ENCODE measurements at regions not wholly inside any gene's neighbourhood (a gene's known extent, or its start where the extent isn't known, plus 50 kb on each side); places are given as distances from the start of the nearest gene placed in this dataset.

DNA sequence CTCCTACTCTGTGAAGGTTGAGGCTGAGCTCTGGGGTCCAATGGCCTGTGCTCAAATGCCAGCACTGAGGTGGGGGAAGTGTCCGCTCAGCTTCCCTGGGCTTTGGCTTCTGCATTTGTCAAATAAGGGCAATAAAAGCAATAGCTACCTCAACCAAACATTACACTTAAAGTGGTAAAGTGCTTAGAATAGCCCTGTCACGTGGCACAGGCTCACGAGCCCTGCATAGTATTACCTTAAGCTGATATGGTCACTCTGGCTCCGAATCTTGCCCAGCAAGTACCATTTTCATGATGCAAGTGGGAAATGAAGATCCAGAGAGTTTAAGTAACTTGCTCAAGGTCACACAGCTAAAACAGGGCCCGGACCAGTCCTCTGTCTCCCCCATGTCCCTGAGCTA lies 451.1 kb upstream of the ZMIZ1 start:
- Mint-ChIP-seq H3K27ac (ENCODE audit: unreplicated experiment) (no peak overlapping the region), H3K9me3 (ENCODE audit: low read depth) (no peaks in the 10 kb centered on the region), H3K36me3 (ENCODE audit: low read depth) (peaks cover 2% of the 10 kb centered on the region), H3K4me3 (ENCODE audit: unreplicated experiment) (no peak overlapping the region), H3K4me1 (ENCODE audit: low read depth) (peaks cover 9% of the 10 kb centered on the region), H3K27me3 (ENCODE audit: low read depth) (peaks cover 10% of the 10 kb centered on the region)
- TF ChIP-seq, protein P1, sequence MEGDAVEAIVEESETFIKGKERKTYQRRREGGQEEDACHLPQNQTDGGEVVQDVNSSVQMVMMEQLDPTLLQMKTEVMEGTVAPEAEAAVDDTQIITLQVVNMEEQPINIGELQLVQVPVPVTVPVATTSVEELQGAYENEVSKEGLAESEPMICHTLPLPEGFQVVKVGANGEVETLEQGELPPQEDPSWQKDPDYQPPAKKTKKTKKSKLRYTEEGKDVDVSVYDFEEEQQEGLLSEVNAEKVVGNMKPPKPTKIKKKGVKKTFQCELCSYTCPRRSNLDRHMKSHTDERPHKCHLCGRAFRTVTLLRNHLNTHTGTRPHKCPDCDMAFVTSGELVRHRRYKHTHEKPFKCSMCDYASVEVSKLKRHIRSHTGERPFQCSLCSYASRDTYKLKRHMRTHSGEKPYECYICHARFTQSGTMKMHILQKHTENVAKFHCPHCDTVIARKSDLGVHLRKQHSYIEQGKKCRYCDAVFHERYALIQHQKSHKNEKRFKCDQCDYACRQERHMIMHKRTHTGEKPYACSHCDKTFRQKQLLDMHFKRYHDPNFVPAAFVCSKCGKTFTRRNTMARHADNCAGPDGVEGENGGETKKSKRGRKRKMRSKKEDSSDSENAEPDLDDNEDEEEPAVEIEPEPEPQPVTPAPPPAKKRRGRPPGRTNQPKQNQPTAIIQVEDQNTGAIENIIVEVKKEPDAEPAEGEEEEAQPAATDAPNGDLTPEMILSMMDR (IDR thresholded peaks at IDR 0.05), result no peak
- no peak for DNase-seq (ENCODE audit: low spot score)

DNA sequence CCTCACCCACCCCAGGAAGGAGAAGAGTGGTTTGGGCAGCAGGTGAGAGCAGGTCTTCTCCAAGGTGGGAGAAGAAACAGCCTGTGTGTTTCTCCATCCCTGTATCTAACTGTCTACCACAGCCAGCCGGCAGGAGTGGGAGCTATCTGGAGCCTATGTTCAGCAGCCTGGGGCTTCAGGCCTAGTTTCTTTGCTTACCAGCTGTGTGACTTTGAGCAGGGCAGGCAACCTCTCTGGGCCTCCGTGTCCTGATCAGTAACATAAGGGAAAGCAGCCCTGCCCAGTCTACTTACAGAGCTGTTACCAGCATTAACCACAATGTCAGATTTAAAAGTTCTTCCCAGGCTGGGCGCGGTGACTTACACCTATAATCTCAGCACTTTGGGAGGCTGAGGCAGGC lies 450.7 kb upstream of the ZMIZ1 start:
- no peaks in the 10 kb centered on the region for H3K9me3 Mint-ChIP-seq (ENCODE audit: low read depth)
- no peak overlapping the region for H3K27ac Mint-ChIP-seq (ENCODE audit: unreplicated experiment)
- peaks cover 13% of the 10 kb centered on the region for H3K4me1 Mint-ChIP-seq (ENCODE audit: low read depth)
- peaks cover 10% of the 10 kb centered on the region for H3K27me3 Mint-ChIP-seq (ENCODE audit: low read depth)
- no peak overlapping the region for H3K4me3 Mint-ChIP-seq (ENCODE audit: unreplicated experiment)
- H3K36me3 Mint-ChIP-seq (ENCODE audit: low read depth), result peaks cover 2% of the 10 kb centered on the region
- TF ChIP-seq, protein P1 (IDR thresholded peaks at IDR 0.05), result no peak
- DNase-seq (ENCODE audit: low spot score), result no peak

DNA sequence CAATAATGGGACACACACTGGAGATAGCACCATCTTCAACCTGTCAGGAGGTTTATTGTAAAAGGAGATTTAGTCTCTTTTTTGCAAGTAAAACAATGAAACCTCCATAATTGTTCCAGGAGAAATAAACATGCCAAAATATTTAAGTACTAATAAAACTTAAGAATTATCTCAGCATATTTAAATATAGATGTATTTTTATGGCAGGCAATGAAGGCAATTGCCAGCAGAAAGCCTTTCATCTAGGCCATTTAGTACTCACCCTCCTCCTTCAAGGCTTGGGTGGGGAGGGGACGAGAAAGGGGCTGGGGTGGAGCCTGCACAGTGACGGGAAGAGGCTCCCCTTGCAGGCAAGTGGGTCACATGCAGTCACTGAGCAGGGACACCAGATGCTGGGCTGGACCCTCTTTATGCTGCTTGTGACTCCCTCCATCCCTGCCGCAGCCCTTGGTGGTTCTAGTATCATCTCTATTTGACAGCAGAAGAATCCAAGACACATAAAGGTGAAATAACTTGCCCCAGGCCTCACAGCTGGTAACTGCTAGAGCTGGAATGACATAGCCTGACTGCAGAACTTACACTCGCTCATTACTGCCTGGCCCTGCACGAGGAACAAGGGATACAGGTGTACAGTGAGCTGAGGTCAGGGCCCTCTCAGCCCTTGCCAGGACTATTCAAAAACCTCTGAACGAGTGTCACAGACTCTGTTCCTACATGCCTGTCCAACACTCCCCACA lies 449.5 kb upstream of the ZMIZ1 start:
- Mint-ChIP-seq H3K4me1 (ENCODE audit: low read depth) (peaks cover 25% of the 10 kb centered on the region), H3K36me3 (ENCODE audit: low read depth) (peaks cover 3% of the 10 kb centered on the region), H3K27ac (ENCODE audit: unreplicated experiment) (no peak overlapping the region), H3K27me3 (ENCODE audit: low read depth) (peaks cover 10% of the 10 kb centered on the region), H3K4me3 (ENCODE audit: unreplicated experiment) (no peak overlapping the region), H3K9me3 (ENCODE audit: low read depth) (no peaks in the 10 kb centered on the region)
- TF ChIP-seq, protein P1 (IDR thresholded peaks at IDR 0.05), result no peak
- no peak for DNase-seq (ENCODE audit: low spot score)

DNA sequence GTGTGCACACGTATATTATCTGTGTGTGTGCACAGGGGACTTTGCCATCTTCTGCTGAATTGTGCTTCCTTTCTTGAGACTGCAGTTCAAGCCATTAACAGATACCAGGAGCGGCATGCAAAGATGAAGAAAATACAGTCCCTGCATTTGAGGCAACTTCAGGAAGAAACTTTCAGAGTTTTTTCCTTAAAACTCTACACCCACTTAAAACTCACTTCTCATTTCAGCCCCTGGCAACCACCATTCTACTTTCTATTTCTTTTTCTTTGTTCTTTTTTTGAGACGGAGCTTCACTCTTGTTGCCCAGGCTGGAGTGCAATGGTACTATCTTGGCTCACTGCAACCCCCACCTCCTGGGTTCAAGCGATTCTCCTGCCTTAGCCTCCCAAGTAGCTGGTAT lies 448.9 kb upstream of the ZMIZ1 start:
- Mint-ChIP-seq H3K27ac (ENCODE audit: unreplicated experiment) (no peak overlapping the region), H3K9me3 (ENCODE audit: low read depth) (no peaks in the 10 kb centered on the region), H3K4me1 (ENCODE audit: low read depth) (peaks cover 26% of the 10 kb centered on the region), H3K27me3 (ENCODE audit: low read depth) (peaks cover 10% of the 10 kb centered on the region), H3K36me3 (ENCODE audit: low read depth) (peaks cover 3% of the 10 kb centered on the region), H3K4me3 (ENCODE audit: unreplicated experiment) (no peak overlapping the region)
- DNase-seq (ENCODE audit: low spot score), result no peak
- TF ChIP-seq, protein P1 (IDR thresholded peaks at IDR 0.05), result no peak

DNA sequence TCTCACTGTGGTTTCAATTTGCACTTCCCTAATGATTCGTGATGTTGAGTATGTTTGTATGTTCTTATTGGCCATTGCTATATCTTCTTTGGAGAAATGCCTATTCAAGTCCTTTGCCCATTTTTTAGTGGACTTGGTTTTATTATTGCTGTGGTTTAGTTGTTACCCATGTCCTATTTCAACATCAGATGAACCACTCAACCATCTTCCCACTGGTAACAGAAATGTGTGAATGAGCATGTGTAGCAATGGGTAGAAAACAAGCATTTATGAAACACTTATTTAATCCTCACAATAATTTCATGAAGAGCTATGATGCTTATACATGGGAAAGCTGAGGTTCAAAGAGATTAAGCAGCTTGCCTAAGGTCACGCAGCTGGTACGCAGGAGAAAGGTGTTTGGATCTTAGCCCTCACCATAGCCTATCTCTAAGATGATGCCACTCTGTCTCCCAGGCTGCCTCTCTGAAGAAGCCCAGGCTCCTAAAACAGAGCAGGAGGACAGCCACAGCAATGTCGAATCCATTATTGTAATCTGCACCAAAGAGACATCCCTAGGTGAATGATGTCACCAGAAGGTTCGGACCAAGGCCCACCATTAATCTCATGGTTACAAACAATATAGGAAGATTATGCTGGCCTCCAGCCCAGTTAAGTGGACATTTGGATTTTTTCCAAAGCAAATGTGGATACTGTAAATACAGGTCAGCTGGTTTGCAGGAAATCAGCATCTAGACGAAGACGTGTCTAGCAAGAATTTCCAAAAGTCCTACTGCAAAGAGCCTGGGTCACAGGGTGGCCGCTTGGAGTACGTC lies 447.6 kb upstream of the ZMIZ1 start:
- no peak overlapping the region for H3K27ac Mint-ChIP-seq (ENCODE audit: unreplicated experiment)
- TF ChIP-seq, protein P1 (IDR thresholded peaks at IDR 0.05), result no peak
- DNase-seq (ENCODE audit: low spot score), result no peak
- H3K27me3 Mint-ChIP-seq (ENCODE audit: low read depth), result peaks cover 2% of the 10 kb centered on the region
- H3K36me3 Mint-ChIP-seq (ENCODE audit: low read depth), result peaks cover 2% of the 10 kb centered on the region
- H3K4me3 Mint-ChIP-seq (ENCODE audit: unreplicated experiment), result no peak overlapping the region
- H3K9me3 Mint-ChIP-seq (ENCODE audit: low read depth), result no peaks in the 10 kb centered on the region
- peaks cover 26% of the 10 kb centered on the region for H3K4me1 Mint-ChIP-seq (ENCODE audit: low read depth)
